HG03378 (cell line): ENCODE measurements at regions not wholly inside any gene's neighbourhood (a gene's known extent, or its start where the extent isn't known, plus 50 kb on each side); places are given as distances from the start of the nearest gene placed in this dataset.
"Not testable (repeated sequence)": the region's sequence is repeated elsewhere in the genome, so short reads cannot be mapped to it uniquely, and the experiment has no call there.

Source experiments
- ATAC-seq: cut with Tn5 transposase; IDR thresholded peaks from one replicate; pipeline ENCODE4 v1.9.1; 2021; ENCODE audit warnings: mild to moderate bottlenecking, moderate library complexity; ENCODE audit not compliant: unreplicated experiment

GRCh38 chr3:162601101-162601670, 1104.6 kb downstream of the OTOL1 start:
- ATAC-seq: no peak

GRCh38 chr3:162602619-162603018, 1106.0 kb downstream of the OTOL1 start:
- ATAC-seq: no peak

- ATAC-seq: no peak
Measured at GRCh38 chr3:162605651-162606204, 1109.1 kb downstream of the OTOL1 start.

- ATAC-seq: no peak
Measured at GRCh38 chr3:162610261-162610660, 1113.7 kb downstream of the OTOL1 start.

- ATAC-seq: no peak
Measured at GRCh38 chr3:162612991-162613390, 1116.4 kb downstream of the OTOL1 start.

- ATAC-seq: no peak
Measured at GRCh38 chr3:162626172-162626571, 1129.6 kb downstream of the OTOL1 start.

GRCh38 chr3:162628531-162628930, 1131.9 kb downstream of the OTOL1 start:
- no peak for ATAC-seq

- no peak for ATAC-seq
Measured at GRCh38 chr3:162629372-162629771, 1132.8 kb downstream of the OTOL1 start.

- no peak for ATAC-seq
Measured at GRCh38 chr3:162632672-162633071, 1136.1 kb downstream of the OTOL1 start.

GRCh38 chr3:162640208-162640607, 1143.6 kb downstream of the OTOL1 start:
- ATAC-seq: not testable (repeated sequence)

- no peak for ATAC-seq
Measured at GRCh38 chr3:162641317-162641716, 1144.7 kb downstream of the OTOL1 start.

GRCh38 chr3:162641907-162642306, 1145.3 kb downstream of the OTOL1 start:
- no peak for ATAC-seq

GRCh38 chr3:162643245-162643644, 1146.6 kb downstream of the OTOL1 start:
- ATAC-seq: no peak

- ATAC-seq: no peak
Measured at GRCh38 chr3:162647321-162647720, 1150.7 kb downstream of the OTOL1 start.

GRCh38 chr3:162658003-162658402, 1161.4 kb downstream of the OTOL1 start:
- no peak for ATAC-seq

- no peak for ATAC-seq
Measured at GRCh38 chr3:162665684-162666391, 1169.2 kb downstream of the OTOL1 start.

GRCh38 chr3:162666835-162667234, 1170.2 kb downstream of the OTOL1 start:
- no peak for ATAC-seq

- ATAC-seq: no peak
Measured at GRCh38 chr3:162670181-162670580, 1173.6 kb downstream of the OTOL1 start.

GRCh38 chr3:162677475-162677874, 1180.9 kb downstream of the OTOL1 start:
- ATAC-seq: no peak

- no peak for ATAC-seq
Measured at GRCh38 chr3:162678941-162679340, 1182.3 kb downstream of the OTOL1 start.

GRCh38 chr3:162684260-162684659, 1187.7 kb downstream of the OTOL1 start:
- no peak for ATAC-seq

GRCh38 chr3:162699291-162699690, 1202.7 kb downstream of the OTOL1 start:
- ATAC-seq: no peak
